ENCODE measurements at regions not wholly inside any gene's neighbourhood (a gene's known extent, or its start where the extent isn't known, plus 50 kb on each side); places are given as distances from the start of the nearest gene placed in this dataset.

DNA sequence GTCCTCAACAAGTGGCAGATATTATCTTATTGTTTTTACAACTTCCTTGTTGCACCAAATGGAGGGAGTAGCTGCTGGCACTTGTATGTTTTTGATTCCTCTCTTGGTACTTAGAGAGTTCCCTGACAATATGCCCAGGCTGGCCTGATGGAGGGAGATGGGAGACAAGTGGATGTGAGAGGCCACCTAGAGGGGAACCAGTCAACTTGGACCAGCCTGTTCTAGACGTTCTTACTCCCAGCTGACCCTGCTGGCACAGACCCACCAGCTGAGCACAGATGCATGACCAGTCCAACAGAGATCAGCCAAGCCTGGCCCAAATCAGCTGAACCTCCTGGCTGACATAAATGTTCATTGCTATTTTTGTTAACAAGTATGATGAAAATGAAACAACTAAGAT is 60.9 kb upstream of the GDNF start:
- no peak for DNase-seq

DNA sequence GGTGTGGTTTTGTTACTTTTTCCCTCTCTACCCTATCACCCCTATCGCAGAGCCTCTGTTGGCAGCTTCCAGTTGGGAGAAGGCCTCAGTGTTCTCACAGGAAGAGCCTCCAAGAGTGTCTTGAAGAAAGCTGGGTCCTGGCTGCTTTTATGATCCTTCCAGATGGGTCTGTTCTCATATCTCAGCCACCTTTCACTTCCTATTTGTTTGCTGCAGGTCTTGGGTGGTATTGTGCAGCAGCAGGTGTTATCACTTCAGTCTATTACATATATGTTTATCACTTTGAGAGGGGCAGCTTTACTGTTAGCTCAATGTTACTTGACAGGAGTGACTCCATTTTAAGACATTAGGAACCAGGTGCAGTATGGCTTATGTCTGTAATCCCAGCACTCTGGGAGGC is 59.2 kb upstream of the GDNF start:
- DNase-seq = no peak

DNA sequence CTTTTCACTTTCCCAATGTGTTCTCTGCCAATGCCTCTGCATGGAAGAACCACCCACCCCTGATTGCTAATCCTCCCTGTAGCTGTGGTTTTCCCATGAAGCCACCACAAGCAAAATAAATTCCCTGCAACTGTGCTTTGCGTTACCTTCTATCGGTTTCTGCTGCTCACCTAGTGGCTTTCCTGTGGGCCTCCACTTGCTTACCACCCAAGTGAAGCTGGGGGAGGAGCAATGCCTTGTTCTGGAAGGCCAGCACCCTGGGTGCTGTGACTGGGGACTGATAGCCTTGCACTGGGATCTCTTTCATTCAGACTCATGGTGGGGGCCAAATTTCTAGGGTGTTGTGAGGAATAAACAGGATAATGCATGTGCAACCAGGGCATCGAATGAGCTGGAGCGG is 56.3 kb upstream of the GDNF start:
- DNase-seq = no peak

DNA sequence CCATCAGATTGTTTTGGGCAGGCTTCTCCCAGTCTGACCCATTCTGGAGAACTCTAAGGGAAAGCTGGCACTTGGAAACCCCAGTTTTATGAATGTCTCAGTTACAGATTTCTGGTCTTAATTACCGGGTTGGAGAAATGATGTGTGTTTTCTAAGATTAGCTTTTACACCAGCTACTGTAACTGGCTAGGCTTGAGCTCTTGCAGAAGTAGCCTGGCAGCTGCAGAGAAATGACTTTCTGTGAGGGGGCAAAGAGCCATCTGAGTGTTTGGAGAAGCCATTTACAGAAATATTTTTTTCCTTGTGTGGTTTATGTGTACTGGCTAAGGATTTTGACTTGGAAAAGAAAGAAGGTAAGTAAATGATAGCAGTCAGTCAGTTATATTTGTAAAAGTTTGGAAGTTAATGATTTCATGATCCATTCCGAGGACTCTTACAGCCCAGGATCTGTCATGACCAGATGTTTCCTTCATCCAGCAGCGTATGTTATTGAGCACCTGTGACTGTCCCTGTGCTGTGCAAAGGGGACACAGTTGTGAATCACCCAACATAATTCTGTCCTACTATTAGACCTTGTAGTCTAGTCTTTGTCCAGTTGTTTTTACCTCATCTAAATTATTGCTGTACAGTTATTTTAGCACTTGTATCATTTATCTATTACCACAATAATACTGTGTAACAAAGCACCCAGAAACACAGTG is 53.7 kb upstream of the GDNF start:
- DNase-seq = no peak

DNA sequence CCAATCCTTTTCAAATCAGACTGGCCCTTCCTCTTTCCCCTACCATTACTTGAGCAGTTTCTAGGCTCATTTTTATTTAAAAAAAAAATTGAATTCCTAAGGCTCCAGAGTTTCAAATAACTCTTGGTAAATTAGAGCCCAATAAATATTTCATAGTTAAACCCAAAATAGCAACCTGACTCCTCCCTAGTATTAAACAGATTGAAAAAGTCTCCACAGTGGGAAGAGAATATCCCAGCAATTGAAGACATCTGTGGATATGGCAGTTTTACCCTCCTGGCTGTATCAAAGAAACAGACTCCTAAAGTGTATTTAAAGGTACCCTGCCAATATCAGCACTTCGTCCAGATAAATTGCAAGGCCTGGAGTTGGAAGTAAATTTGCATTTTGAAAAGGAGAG is 52.7 kb upstream of the GDNF start:
- DNase-seq = no peak

DNA sequence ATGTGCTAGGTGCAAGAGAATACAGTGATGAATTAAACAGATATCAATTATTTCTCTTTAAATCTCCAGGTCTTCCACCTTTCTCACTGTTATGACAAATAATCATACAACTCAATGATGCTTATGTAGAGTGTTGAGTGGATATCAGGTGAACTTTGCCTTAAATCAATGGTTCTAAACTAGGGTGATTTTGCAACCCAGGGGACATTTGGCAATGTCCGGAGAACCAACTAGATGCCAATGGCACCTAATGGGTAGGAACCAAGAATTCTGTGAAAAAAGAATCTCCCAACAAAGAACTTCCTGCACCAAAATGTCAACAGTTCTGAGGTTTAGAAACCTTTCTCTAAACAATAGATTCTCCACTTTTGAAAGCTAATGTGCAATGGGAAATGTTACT is 52.0 kb upstream of the GDNF start:
- no peak for DNase-seq

DNA sequence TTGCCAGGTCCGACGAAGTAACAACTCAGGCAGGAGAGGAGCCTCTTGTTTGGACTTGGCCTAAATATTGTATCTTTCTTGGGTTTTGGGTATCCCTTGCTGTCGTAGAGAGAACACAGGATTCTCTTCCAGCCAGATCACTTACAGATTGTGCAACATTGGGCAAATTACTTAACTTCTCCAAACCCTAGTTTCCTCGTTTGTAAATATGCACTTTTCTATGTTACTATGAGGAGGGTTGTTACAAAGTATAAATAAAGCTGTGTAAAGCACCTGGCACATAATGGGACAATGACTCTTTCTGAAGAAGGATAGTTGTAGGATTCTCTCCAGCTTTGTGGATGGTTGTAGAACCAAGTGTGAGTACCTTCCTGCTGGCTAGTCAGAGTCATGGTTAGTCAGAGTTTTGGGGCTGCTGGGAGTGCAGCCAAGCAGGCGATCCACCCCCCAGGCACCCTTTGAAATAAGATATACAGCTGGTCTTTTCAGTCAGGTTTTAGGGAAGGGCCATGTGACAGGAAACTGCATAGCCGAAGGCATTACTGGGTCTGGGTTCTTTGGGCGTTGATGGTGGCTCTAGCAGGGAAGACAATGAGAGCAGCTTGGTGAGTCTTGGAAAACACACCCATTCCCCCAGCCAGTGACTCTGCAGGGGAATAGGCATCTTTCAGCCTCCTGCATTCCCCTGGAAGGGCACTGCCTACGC is 49.9 kb upstream of the GDNF start:
- DNase-seq = no peak
